ENCODE measurements at regions not wholly inside any gene's neighbourhood (a gene's known extent, or its start where the extent isn't known, plus 50 kb on each side); places are given as distances from the start of the nearest gene placed in this dataset.

- no peak for TF ChIP-seq USF1 (CRISPR knock-in tag; IDR thresholded peaks at IDR 0.05)
- TF ChIP-seq CHD1 (IDR thresholded peaks at IDR 0.05; ENCODE audit: low read length), result no peak
- TF ChIP-seq USF2 (CRISPR knock-in tag; IDR thresholded peaks at IDR 0.05), result no peak
- no peak for TF ChIP-seq SRSF9 (IDR thresholded peaks at IDR 0.05; ENCODE audit: borderline replicate concordance, low read depth, low read length)
- no peak for TF ChIP-seq POLR2AphosphoS5 (IDR thresholded peaks at IDR 0.05; ENCODE audit: control insufficient read depth, insufficient read depth, low read depth, low read length)
- TF ChIP-seq SP1 (CRISPR knock-in tag; IDR thresholded peaks at IDR 0.05), result no peak
- no peak for TF ChIP-seq NRF1 (conservative IDR thresholded peaks at IDR 0.05 in 1 of 2, IDR thresholded peaks at IDR 0.05 in 1 of 2)
These were observed 93.6 kb upstream of the RFLNA start for GRCh38 chr12:124201248-124201647.
